ENCODE measurements at regions not wholly inside any gene's neighbourhood (a gene's known extent, or its start where the extent isn't known, plus 50 kb on each side); places are given as distances from the start of the nearest gene placed in this dataset.

DNA sequence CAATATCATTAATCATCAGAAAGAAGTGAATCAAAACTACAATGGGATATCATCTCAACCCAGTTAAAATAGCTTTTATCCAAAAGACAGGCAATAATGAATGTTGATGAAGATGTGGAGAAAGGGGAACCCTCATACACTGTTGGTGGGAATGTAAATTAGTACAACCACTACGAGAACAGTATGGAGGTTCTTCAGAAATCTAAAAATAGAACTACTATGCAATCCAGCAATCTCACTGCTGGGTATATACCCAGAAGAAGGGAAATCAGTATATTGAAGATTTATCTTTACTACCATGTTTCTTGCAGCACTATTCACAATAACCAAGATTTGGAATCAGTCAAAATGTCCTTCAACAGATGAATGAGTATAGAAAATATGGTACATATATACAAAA is 189.8 kb downstream of the HHIPL2 start:
- no peak for DNase-seq
- 0% methylated on average over 1 of the region's 1 CpG for WGBS, 2 donors
- Histone ChIP-seq H3K27ac (no peak overlapping the region), H3K36me3 (no peaks in the 10 kb centered on the region), H3K9me3 (no peaks in the 10 kb centered on the region), H3K4me3 (no peak overlapping the region), H3K4me1 (no peaks in the 10 kb centered on the region), H3K27me3 (no peaks in the 10 kb centered on the region)
- ATAC-seq (ENCODE audit: low FRiP score in 2 of 2): no peak
- TF ChIP-seq, protein P1, sequence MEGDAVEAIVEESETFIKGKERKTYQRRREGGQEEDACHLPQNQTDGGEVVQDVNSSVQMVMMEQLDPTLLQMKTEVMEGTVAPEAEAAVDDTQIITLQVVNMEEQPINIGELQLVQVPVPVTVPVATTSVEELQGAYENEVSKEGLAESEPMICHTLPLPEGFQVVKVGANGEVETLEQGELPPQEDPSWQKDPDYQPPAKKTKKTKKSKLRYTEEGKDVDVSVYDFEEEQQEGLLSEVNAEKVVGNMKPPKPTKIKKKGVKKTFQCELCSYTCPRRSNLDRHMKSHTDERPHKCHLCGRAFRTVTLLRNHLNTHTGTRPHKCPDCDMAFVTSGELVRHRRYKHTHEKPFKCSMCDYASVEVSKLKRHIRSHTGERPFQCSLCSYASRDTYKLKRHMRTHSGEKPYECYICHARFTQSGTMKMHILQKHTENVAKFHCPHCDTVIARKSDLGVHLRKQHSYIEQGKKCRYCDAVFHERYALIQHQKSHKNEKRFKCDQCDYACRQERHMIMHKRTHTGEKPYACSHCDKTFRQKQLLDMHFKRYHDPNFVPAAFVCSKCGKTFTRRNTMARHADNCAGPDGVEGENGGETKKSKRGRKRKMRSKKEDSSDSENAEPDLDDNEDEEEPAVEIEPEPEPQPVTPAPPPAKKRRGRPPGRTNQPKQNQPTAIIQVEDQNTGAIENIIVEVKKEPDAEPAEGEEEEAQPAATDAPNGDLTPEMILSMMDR (IDR thresholded peaks at IDR 0.05): no peak
- no peak for TF ChIP-seq EP300 (IDR thresholded peaks at IDR 0.05)
- TF ChIP-seq POLR2A (IDR thresholded peaks at IDR 0.05): no peak
- TF ChIP-seq POLR2AphosphoS5 (IDR thresholded peaks at IDR 0.05): no peak

DNA sequence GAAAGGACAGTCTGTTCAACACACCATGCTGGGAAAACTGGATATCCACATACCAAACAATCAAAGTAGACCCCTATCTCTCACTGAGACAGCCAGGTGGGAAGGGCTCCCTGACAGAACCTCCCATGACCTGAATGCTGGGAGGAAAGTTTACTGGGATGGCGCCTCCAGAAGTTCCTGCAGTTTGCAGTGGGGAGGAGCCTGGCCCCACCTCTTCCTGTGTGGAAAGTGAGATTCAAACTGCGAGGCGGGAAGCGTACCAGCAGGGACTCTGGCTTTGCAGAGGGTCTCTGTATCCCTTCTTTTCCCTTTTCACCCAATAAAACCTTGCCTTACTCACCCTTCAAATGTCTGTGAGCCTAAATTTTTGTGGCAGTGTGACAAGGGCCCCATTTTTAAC is 190.7 kb downstream of the HHIPL2 start:
- ATAC-seq (ENCODE audit: low FRiP score in 2 of 2) (no peak), DNase-seq (no peak)
- 74 to 87% methylated on average over 4 of the region's 4 CpGs for WGBS, 2 donors
- Histone ChIP-seq H3K27me3 (no peaks in the 10 kb centered on the region), H3K4me3 (no peak overlapping the region), H3K27ac (no peak overlapping the region), H3K36me3 (no peaks in the 10 kb centered on the region), H3K4me1 (no peaks in the 10 kb centered on the region), H3K9me3 (no peaks in the 10 kb centered on the region)
- TF ChIP-seq POLR2AphosphoS5 (IDR thresholded peaks at IDR 0.05): no peak
- TF ChIP-seq EP300 (IDR thresholded peaks at IDR 0.05): no peak
- TF ChIP-seq POLR2A (IDR thresholded peaks at IDR 0.05): no peak
- TF ChIP-seq, protein P1 (IDR thresholded peaks at IDR 0.05): no peak

DNA sequence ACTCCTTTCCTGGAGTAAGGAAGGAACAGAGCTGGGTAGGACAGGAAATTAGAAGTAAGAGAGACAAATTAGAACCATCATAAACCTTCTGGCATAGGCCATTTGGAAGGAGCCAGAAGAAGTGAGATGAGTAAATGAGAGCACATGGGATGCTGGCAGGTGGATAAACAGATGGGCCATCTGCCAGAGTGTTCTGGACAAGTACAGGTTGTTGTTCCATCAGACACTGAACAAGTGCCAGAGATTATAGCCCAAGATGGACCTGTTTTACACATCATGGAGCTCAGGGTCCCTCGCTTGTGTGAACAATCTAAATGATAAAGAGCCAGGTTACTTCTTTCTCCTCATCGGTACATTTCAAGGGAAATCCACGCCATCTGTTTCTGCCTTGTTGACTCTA is 200.3 kb downstream of the HHIPL2 start:
- Histone ChIP-seq H3K9me3 (no peaks in the 10 kb centered on the region), H3K27me3 (no peaks in the 10 kb centered on the region), H3K4me3 (no peak overlapping the region), H3K27ac (no peak overlapping the region), H3K36me3 (no peaks in the 10 kb centered on the region), H3K4me1 (no peaks in the 10 kb centered on the region)
- 77 to 92% methylated on average over 3 of the region's 3 CpGs for WGBS, 2 donors
- TF ChIP-seq POLR2A (IDR thresholded peaks at IDR 0.05): no peak
- no peak for TF ChIP-seq POLR2AphosphoS5 (IDR thresholded peaks at IDR 0.05)
- TF ChIP-seq, protein P1 (IDR thresholded peaks at IDR 0.05): no peak
- ATAC-seq (ENCODE audit: low FRiP score in 2 of 2) (no peak), DNase-seq (no peak)

DNA sequence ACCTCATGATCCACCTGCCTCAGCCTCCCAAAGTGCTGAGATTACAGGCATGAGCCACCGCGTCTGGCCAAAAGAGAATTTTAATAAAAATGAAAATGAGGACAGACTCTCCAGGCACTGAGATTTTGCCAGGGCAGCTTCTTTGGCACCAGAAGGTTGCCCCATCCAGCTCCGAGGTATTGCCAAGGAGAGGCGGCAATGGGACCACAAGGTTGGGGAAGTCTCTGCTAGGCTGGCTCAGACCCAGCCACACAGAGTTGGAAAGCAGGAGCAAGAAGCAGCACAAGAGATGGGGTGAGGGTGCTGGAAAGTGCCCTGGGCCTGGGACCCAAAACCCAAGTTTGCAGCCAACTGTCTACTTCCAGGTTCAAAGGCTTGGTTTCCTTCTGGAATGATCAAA is 200.9 kb downstream of the HHIPL2 start:
- no peaks in the 10 kb centered on the region for H3K36me3 ChIP-seq
- no peak for ATAC-seq (ENCODE audit: low FRiP score in 2 of 2)
- WGBS, 2 donors: 96 to 100% methylated on average over 4 of the region's 4 CpGs
- no peaks in the 10 kb centered on the region for H3K9me3 ChIP-seq
- no peak overlapping the region for H3K27ac ChIP-seq
- no peak overlapping the region for H3K4me3 ChIP-seq
- DNase-seq: no peak
- H3K4me1 ChIP-seq: no peaks in the 10 kb centered on the region
- TF ChIP-seq POLR2A (IDR thresholded peaks at IDR 0.05) (no peak), POLR2AphosphoS5 (IDR thresholded peaks at IDR 0.05) (no peak), EP300 (IDR thresholded peaks at IDR 0.05) (no peak)
- TF ChIP-seq, protein P1 (IDR thresholded peaks at IDR 0.05): no peak
- no peaks in the 10 kb centered on the region for H3K27me3 ChIP-seq

DNA sequence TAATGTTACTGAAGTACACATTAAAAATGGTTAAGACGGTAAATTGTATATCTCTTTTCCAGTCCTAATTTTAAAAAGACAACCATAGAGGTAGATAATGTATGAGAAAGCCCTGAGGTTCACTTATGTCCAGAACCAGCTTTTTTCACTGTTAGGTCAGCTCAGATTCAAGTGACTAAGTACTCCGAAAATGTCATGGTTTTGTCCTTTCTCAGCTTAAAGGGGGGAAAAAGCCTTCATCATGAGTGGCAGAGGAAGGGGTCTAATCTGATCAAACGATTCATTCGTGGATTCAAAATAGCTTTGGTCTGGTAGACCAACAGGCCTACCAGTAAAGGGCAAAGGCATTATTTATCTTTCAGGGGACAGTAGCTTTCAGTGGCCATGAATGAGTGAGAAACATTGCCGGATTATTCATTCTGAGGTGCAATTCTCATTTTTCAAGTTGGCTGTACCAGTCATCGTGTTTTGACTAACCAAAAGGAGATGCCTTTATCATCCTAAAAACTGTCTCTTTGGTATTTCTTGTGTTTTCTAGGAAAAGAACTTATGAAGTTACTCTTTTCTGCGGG is 208.4 kb downstream of the HHIPL2 start:
- DNase-seq (no peak), ATAC-seq (ENCODE audit: low FRiP score in 2 of 2) (no peak)
- TF ChIP-seq EP300 (IDR thresholded peaks at IDR 0.05): no peak
- TF ChIP-seq POLR2A (IDR thresholded peaks at IDR 0.05): no peak
- TF ChIP-seq, protein P1 (IDR thresholded peaks at IDR 0.05): no peak
- TF ChIP-seq POLR2AphosphoS5 (IDR thresholded peaks at IDR 0.05): no peak
- no peaks in the 10 kb centered on the region for H3K9me3 ChIP-seq
- H3K36me3 ChIP-seq: no peaks in the 10 kb centered on the region
- H3K4me3 ChIP-seq: no peak overlapping the region
- H3K27me3 ChIP-seq: no peaks in the 10 kb centered on the region
- no peaks in the 10 kb centered on the region for H3K4me1 ChIP-seq
- WGBS, 2 donors: 90 to 93% methylated on average over 7 of the region's 7 CpGs
- no peak overlapping the region for H3K27ac ChIP-seq
